ENCODE measurements at regions not wholly inside any gene's neighbourhood (a gene's known extent, or its start where the extent isn't known, plus 50 kb on each side); places are given as distances from the start of the nearest gene placed in this dataset.
"Not testable (repeated sequence)": the region's sequence is repeated elsewhere in the genome, so short reads cannot be mapped to it uniquely, and the experiment has no call there.

GRCh38 chr20:43837856-43838702 lies 76.6 kb upstream of the TOX2 start:
- DNase-seq (ENCODE audit: low spot score): no peak

- no peak for DNase-seq (ENCODE audit: low spot score)
Observed at GRCh38 chr20:43836790-43837189, 77.9 kb upstream of the TOX2 start.

GRCh38 chr20:43835944-43836508 lies 78.6 kb upstream of the TOX2 start:
- DNase-seq (ENCODE audit: low spot score): no peak

GRCh38 chr20:43833511-43834395 lies 80.9 kb upstream of the TOX2 start:
- no peak for DNase-seq (ENCODE audit: low spot score)

GRCh38 chr20:43832961-43833360 lies 81.7 kb upstream of the TOX2 start:
- no peak for DNase-seq (ENCODE audit: low spot score)

- DNase-seq (ENCODE audit: low spot score): no peak
Observed at GRCh38 chr20:43832096-43832816, 82.4 kb upstream of the TOX2 start.

GRCh38 chr20:43831481-43832065 lies 83.1 kb upstream of the TOX2 start:
- DNase-seq (ENCODE audit: low spot score): no peak

GRCh38 chr20:43830883-43831282 lies 83.8 kb upstream of the TOX2 start:
- no peak for DNase-seq (ENCODE audit: low spot score)

GRCh38 chr20:43829951-43830690 lies 84.5 kb upstream of the TOX2 start:
- DNase-seq (ENCODE audit: low spot score): no peak

GRCh38 chr20:43827940-43828562 lies 86.6 kb upstream of the TOX2 start:
- DNase-seq (ENCODE audit: low spot score): no peak

- DNase-seq (ENCODE audit: low spot score): not testable (repeated sequence)
Observed at GRCh38 chr20:43826943-43827342, 87.7 kb upstream of the TOX2 start.

GRCh38 chr20:43825581-43825980 lies 89.1 kb upstream of the TOX2 start:
- no peak for DNase-seq (ENCODE audit: low spot score)

GRCh38 chr20:43825051-43825402 lies 89.6 kb upstream of the TOX2 start:
- DNase-seq (ENCODE audit: low spot score): no peak

GRCh38 chr20:43824309-43825050 lies 90.2 kb upstream of the TOX2 start:
- DNase-seq (ENCODE audit: low spot score): peak; percentile 66

- no peak for DNase-seq (ENCODE audit: low spot score)
Observed at GRCh38 chr20:43821795-43822194, 92.9 kb upstream of the TOX2 start.

GRCh38 chr20:43820731-43821330 lies 93.8 kb upstream of the TOX2 start:
- no peak for DNase-seq (ENCODE audit: low spot score)

GRCh38 chr20:43812216-43812615 lies 85.4 kb upstream of the GTSF1L start:
- DNase-seq (ENCODE audit: low spot score): no peak

- no peak for DNase-seq (ENCODE audit: low spot score)
Observed at GRCh38 chr20:43809206-43809819, 82.5 kb upstream of the GTSF1L start.

GRCh38 chr20:43804781-43805180 lies 78.0 kb upstream of the GTSF1L start:
- DNase-seq (ENCODE audit: low spot score): no peak

Data from Ammon's horn (tissue), 1 donor.